SK-N-SH (cell line): ENCODE measurements at regions not wholly inside any gene's neighbourhood (a gene's known extent, or its start where the extent isn't known, plus 50 kb on each side); places are given as distances from the start of the nearest gene placed in this dataset.

Source experiments
- CTCF ChIA-PET: fragments of 300-600, 350-600 bp; formaldehyde crosslinking; extraction: SDS; loops from one replicate; lab custom pipeline; 2021; lab: Yijun Ruan, JAX
- POLR2A ChIA-PET: fragments of 350-600 bp; sonication (Branson Sonifier 250); formaldehyde crosslinking; extraction: SDS; loops from one replicate; lab custom pipeline; 2020; ENCODE audit warnings: antibody characterized with exemption, inconsistent platforms; lab: Yijun Ruan, JAX
- DNase-seq: peaks from one replicate; pipeline ENCODE4 v3.0.0; 2012
- H2AFZ ChIP-seq: fragments of 200-600 bp; sonication (generic); 2 replicates; pipeline ENCODE4 v1.8.1; 2016; ENCODE audit warnings: antibody characterized with exemption, mild to moderate bottlenecking, low read depth
- H3F3A ChIP-seq: fragments of 200-600 bp; sonication (generic); replicated peaks from 2 replicates; pipeline ENCODE3; 2016; ENCODE audit warnings: antibody characterized with exemption, mild to moderate bottlenecking; ENCODE audit not compliant: insufficient read depth
- H3K27ac ChIP-seq, 2 experiments: fragments of 200-500 bp in 1 of 2; fragments of 200-600 bp in 1 of 2; sonication (Bioruptor generic) in 1 of 2; sonication (generic), shearing (Covaris generic) in 1 of 2; 2 replicates each; pipeline versions ENCODE4 v1.5.1 to v1.6.1; 2014 to 2016; ENCODE audit warnings: low read depth in 2 of 2, inconsistent platforms in 1 of 2, low read length in 1 of 2, mild to moderate bottlenecking in 1 of 2, mixed read lengths in 1 of 2
- H3K27me3 ChIP-seq: fragments of 200-600 bp; sonication (generic), shearing (Covaris generic); 2 replicates; pipeline ENCODE4 v1.6.1; 2016; ENCODE audit warnings: mixed run types; ENCODE audit not compliant: insufficient read depth
- H3K36me3 ChIP-seq, 2 experiments: fragments of 200-500 bp in 1 of 2; fragments of 200-600 bp in 1 of 2; sonication (Bioruptor generic) in 1 of 2; sonication (generic) in 1 of 2; replicated peaks in 1 of 2; 2 replicates each; pipeline versions ENCODE3 to v1.5.1; 2014 to 2016; ENCODE audit warnings: low read length in 1 of 2, mild to moderate bottlenecking in 1 of 2; ENCODE audit not compliant: insufficient read depth in 2 of 2, control insufficient read depth in 1 of 2
- H3K4me1 ChIP-seq, 2 experiments: fragments of 200-500 bp in 1 of 2; fragments of 200-600 bp in 1 of 2; sonication (Bioruptor generic) in 1 of 2; sonication (generic), shearing (Covaris generic) in 1 of 2; 2 replicates each; pipeline versions ENCODE4 v1.5.1 to v1.6.1; 2014 to 2016; ENCODE audit warnings: low read depth in 1 of 2, low read length in 1 of 2, mixed run types in 1 of 2; ENCODE audit not compliant: insufficient read depth in 2 of 2, control insufficient read depth in 1 of 2
- H3K4me2 ChIP-seq: fragments of 200-600 bp; sonication (generic), shearing (Covaris generic); 2 replicates; pipeline ENCODE4 v1.6.1; 2017; ENCODE audit warnings: mixed run types
- H3K4me3 ChIP-seq, 2 experiments: fragments of 200-500 bp in 1 of 2; fragments of 200-600 bp in 1 of 2; sonication (Bioruptor generic) in 1 of 2; sonication (generic), shearing (Covaris generic) in 1 of 2; 2 replicates each; pipeline versions ENCODE4 v1.5.1 to v1.8.1; 2014 to 2016; ENCODE audit warnings: low read depth in 2 of 2, inconsistent platforms in 1 of 2, low read length in 1 of 2, mild to moderate bottlenecking in 1 of 2, mixed read lengths in 1 of 2, moderate library complexity in 1 of 2
- H3K79me2 ChIP-seq: fragments of 200-600 bp; sonication (generic); 2 replicates; pipeline ENCODE4 v1.8.1; 2017; ENCODE audit warnings: mild to moderate bottlenecking; ENCODE audit not compliant: insufficient read depth
- H3K9ac ChIP-seq: fragments of 200-600 bp; sonication (generic); 2 replicates; pipeline ENCODE4 v1.6.1; 2017; ENCODE audit warnings: mixed run types
- H3K9me2 ChIP-seq: fragments of 200-600 bp; sonication (generic); 2 replicates; pipeline ENCODE4 v1.6.1; 2017; ENCODE audit warnings: mixed run types
- H3K9me3 ChIP-seq: fragments of 200-600 bp; sonication (generic); 2 replicates; pipeline ENCODE4 v1.6.1; 2017; ENCODE audit warnings: mixed run types, mild to moderate bottlenecking, moderate library complexity
- H4K20me1 ChIP-seq: fragments of 200-600 bp; sonication (generic); 2 replicates; pipeline ENCODE4 v1.6.1; 2017; ENCODE audit warnings: mild to moderate bottlenecking, mixed run types; ENCODE audit not compliant: insufficient read depth
- CTCF ChIP-seq: fragments of 200-600 bp; sonication (generic); IDR thresholded peaks from 2 replicates; pipeline ENCODE4 v1.6.1; 2017; ENCODE audit warnings: antibody characterized with exemption, mild to moderate bottlenecking, moderate library complexity
- ELF1 ChIP-seq: IDR thresholded peaks from 2 replicates; pipeline ENCODE4 v1.4.0; 2012
- MXI1 ChIP-seq: IDR thresholded peaks from 2 replicates; pipeline ENCODE4 v1.6.1; 2012; ENCODE audit warnings: mild to moderate bottlenecking, low read depth, low read length, improper control_type of control experiment
- NRF1 ChIP-seq: IDR thresholded peaks from 2 replicates; pipeline ENCODE4 v1.6.1; 2012; ENCODE audit warnings: low read depth, mild to moderate bottlenecking, low read length
- POLR2AphosphoS5 ChIP-seq: IDR thresholded peaks from 2 replicates; pipeline ENCODE4 v1.6.1; 2012; ENCODE audit warnings: low read depth, low read length
- REST ChIP-seq: IDR thresholded peaks from 2 replicates; pipeline ENCODE4 v1.6.1; 2012; ENCODE audit warnings: mild to moderate bottlenecking, low read depth, low read length, moderate library complexity
- RXRA ChIP-seq: IDR thresholded peaks from 2 replicates; pipeline ENCODE4 v1.4.0; 2012; ENCODE audit warnings: low read depth, mild to moderate bottlenecking, borderline replicate concordance
- SIN3A ChIP-seq: IDR thresholded peaks from 2 replicates; pipeline ENCODE4 v1.6.1; 2012; ENCODE audit warnings: low read depth, mild to moderate bottlenecking, low read length, moderate library complexity, borderline replicate concordance
- TAF1 ChIP-seq: IDR thresholded peaks from 2 replicates; pipeline ENCODE4 v1.6.1; 2012; ENCODE audit warnings: low read depth, mild to moderate bottlenecking, low read length, moderate library complexity, borderline replicate concordance
- WGBS: methylation state at CpG from one replicate; pipeline ENCODE4 v1.1.6; 2017; ENCODE audit warnings: low lambda C conversion rate; 5-methylcytosine and 5-hydroxymethylcytosine counted together
- TF ChIP-seq, protein P1 (sequence below): IDR thresholded peaks from 2 replicates; pipeline ENCODE4 v1.4.0; 2012; ENCODE audit warnings: low read depth, borderline replicate concordance

DNA sequence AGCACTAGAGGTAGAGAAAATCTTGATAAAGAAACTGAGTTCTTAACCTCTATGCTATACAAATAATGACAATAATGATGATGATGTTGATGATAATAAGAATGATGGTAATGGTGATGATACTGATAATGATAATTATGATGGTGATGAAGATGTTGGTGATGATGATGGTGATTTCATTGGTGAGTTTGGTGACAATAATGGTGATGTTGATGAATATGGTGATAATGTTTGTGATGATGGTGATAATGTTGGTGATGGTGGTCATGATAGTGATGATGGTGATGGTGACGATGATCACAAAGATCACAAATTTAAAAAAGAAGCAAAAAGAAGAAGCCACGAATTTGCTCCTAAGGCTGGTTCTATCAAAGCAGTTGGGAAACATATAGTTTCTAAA is 519.0 kb upstream of the C16orf82 start (continued):
- TF ChIP-seq REST (no peak), RXRA (no peak), MXI1 (no peak), CTCF (no peak), SIN3A (no peak), POLR2AphosphoS5 (no peak)
- TF ChIP-seq, all 33 proteins: peak for 0

- Histone ChIP-seq H3K4me3 (no peak overlapping the region), H3F3A (no peaks in the 10 kb centered on the region), H3K4me2 (no peak overlapping the region), H3K9me3 (no peaks in the 10 kb centered on the region), H3K79me2 (no peaks in the 10 kb centered on the region), H4K20me1 (no peaks in the 10 kb centered on the region), H2AFZ (no peak overlapping the region), H3K9me2 (no peaks in the 10 kb centered on the region), H3K9ac (no peak overlapping the region), H3K27ac (no peak overlapping the region), H3K36me3 (no peaks in the 10 kb centered on the region), H3K4me1 (no peaks in the 10 kb centered on the region), H3K27me3 (no peaks in the 10 kb centered on the region)
- POLR2A ChIA-PET: no interaction called here
- WGBS: 2% methylated on average over 3 of the region's 3 CpGs
- CTCF ChIA-PET: interaction anchor here (0.8 kb wide), 1 partner anchor 20 kb away, joined by 3 read pairs; no protein-coding TSS in a partner anchor
- TF ChIP-seq NRF1: no peak
- TF ChIP-seq TAF1: no peak
- TF ChIP-seq SIN3A: no peak
- no peak for TF ChIP-seq ELF1
- no peak for TF ChIP-seq REST
- TF ChIP-seq, protein P1, sequence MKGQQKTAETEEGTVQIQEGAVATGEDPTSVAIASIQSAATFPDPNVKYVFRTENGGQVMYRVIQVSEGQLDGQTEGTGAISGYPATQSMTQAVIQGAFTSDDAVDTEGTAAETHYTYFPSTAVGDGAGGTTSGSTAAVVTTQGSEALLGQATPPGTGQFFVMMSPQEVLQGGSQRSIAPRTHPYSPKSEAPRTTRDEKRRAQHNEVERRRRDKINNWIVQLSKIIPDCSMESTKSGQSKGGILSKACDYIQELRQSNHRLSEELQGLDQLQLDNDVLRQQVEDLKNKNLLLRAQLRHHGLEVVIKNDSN: no peak
- TF ChIP-seq CTCF: no peak
- no peak for DNase-seq
These were observed 516.6 kb upstream of the C16orf82 start for GRCh38 chr16:26550111-26550610.
